ENCODE measurements at regions not wholly inside any gene's neighbourhood (a gene's known extent, or its start where the extent isn't known, plus 50 kb on each side); places are given as distances from the start of the nearest gene placed in this dataset.
"Not testable (repeated sequence)": the region's sequence is repeated elsewhere in the genome, so short reads cannot be mapped to it uniquely, and the experiment has no call there.

GRCh38 chr2:123840574-123840973, 184.5 kb upstream of the CNTNAP5 start:
- FAIRE-seq (no peak), DNase-seq (ENCODE audit: insufficient read length, low spot score) (no peak)
- TF ChIP-seq CTCF (IDR thresholded peaks at IDR 0.05; ENCODE audit: insufficient read depth, missing control alignments): no peak

- FAIRE-seq (no peak), DNase-seq (ENCODE audit: insufficient read length, low spot score) (no peak)
- no peak for TF ChIP-seq CTCF (IDR thresholded peaks at IDR 0.05; ENCODE audit: insufficient read depth, missing control alignments)
Measured at GRCh38 chr2:123851281-123851680, 173.8 kb upstream of the CNTNAP5 start.

DNA sequence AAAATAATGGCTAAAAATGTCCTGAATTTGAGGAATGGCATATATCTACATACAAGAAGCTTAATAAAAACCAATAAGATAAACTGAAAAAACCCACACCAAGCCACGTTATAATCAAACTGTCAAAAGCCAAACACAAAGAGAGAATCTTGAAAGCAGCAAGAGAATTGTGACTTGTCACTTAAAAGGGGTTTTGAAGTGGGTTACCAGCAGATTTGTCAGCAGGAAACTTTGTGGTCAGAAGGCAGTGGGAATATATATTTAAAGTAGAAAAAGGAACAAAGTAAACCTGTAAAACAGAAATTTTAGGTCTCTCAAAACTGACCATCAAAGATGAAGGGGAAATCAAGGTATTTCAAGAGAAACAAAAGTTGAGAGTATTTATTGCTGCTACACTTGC, 171.9 kb upstream of the CNTNAP5 start:
- FAIRE-seq: no peak
- no peak for TF ChIP-seq CTCF (IDR thresholded peaks at IDR 0.05; ENCODE audit: insufficient read depth, missing control alignments)
- DNase-seq (ENCODE audit: insufficient read length, low spot score): no peak

- not testable (repeated sequence) for FAIRE-seq; DNase-seq (ENCODE audit: insufficient read length, low spot score)
Measured at GRCh38 chr2:123859031-123859430, 166.1 kb upstream of the CNTNAP5 start.

- TF ChIP-seq CTCF (IDR thresholded peaks at IDR 0.05; ENCODE audit: insufficient read depth, missing control alignments): no peak
- DNase-seq (ENCODE audit: insufficient read length, low spot score) (no peak), FAIRE-seq (no peak)
Measured at GRCh38 chr2:123864416-123864815, 160.7 kb upstream of the CNTNAP5 start.

DNA sequence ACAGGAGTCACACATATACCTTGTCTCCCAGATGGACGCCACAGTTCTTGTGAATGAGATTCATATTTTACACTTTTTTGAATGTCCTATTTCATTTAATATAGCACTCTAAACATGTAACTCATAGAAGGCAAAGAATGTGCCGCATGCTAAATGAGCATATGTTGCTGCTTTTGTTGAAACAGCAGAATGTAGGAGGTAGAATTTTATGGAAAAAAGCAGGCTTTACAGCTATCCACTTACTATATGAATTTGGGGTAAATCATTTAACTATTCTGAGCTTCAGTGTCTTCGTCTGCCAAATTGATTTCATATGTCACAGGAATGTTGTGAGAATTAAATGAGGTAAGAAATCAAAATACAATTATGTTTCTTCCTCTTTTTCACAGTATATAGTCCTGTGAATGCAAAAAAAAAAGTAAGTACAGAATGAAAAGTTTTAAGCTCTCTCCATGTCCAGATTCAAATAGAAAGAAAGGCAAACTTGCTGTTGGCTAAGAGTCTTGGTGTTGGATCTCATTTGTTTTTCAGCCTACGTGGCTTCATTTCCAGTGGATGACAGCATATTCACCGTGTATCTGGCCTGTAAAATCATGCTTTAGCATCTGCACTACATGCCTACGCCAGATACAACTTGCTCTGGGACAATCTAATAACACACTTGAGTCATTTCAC, 154.7 kb upstream of the CNTNAP5 start:
- no peak for TF ChIP-seq CTCF (IDR thresholded peaks at IDR 0.05; ENCODE audit: insufficient read depth, missing control alignments)
- no peak for FAIRE-seq
- no peak for DNase-seq (ENCODE audit: insufficient read length, low spot score)

DNA sequence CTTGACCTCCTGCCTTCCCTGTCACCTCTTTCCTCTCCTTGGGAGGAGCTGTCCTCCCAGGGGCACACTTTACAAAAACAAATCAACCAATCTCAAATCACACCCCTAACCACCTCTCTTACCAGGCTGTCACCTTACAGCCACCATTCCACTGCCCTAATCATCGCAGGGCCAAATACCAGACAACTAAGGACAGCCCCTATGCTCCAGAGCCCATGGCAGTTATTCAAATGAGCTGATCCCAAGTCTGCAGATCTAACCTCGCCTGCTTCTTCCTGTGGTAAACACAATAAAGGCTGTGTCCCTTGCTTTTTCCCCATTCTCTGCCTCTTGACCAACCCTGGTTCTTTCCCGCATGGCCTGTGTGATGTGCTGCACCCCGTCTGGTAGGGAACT, 154.2 kb upstream of the CNTNAP5 start:
- FAIRE-seq (no peak), DNase-seq (ENCODE audit: insufficient read length, low spot score) (no peak)
- no peak for TF ChIP-seq CTCF (IDR thresholded peaks at IDR 0.05; ENCODE audit: insufficient read depth, missing control alignments)

GRCh38 chr2:123890148-123890547, 134.9 kb upstream of the CNTNAP5 start:
- TF ChIP-seq CTCF (IDR thresholded peaks at IDR 0.05; ENCODE audit: insufficient read depth, missing control alignments): no peak
- FAIRE-seq: no peak
- DNase-seq (ENCODE audit: insufficient read length, low spot score): no peak

Measured in D721Med (cell line).